Activated naive CD4-positive, alpha-beta T cell treated with anti-CD3 and anti-CD28 coated beads, Interleukin-2, amount 50 U/mL, for 72 hours (primary cell): ENCODE measurements at regions not wholly inside any gene's neighbourhood (a gene's known extent, or its start where the extent isn't known, plus 50 kb on each side); places are given as distances from the start of the nearest gene placed in this dataset.
"Not testable (repeated sequence)": the region's sequence is repeated elsewhere in the genome, so short reads cannot be mapped to it uniquely, and the experiment has no call there.

Source experiments
- ATAC-seq, 2 donors: fragments of 150-1000 bp; cut with Tn5 transposase; 2 replicates each; pipeline ENCODE4 v1.10.0; 2021; ENCODE audit warnings: mild to moderate bottlenecking in 2 of 2, moderate library complexity in 2 of 2
- DNase-seq, 2 donors: peaks; one replicate each; pipeline ENCODE4 v3.0.0; 2021 to 2022; ENCODE audit warnings: low spot score in 2 of 2
- H3K27ac Mint-ChIP-seq, 2 donors: one replicate each; pipeline ENCODE4 v1.8.0; 2022; ENCODE audit warnings: mild to moderate bottlenecking in 2 of 2, mixed read lengths in 2 of 2
- H3K36me3 Mint-ChIP-seq, 2 donors: one replicate each; pipeline ENCODE4 v1.8.0; 2022; ENCODE audit warnings: mixed read lengths in 2 of 2
- H3K9me3 Mint-ChIP-seq, 2 donors: one replicate each; pipeline ENCODE4 v1.8.0; 2022; ENCODE audit warnings: mixed read lengths in 2 of 2

GRCh38 chr4:14151101-14151500 lies 523.6 kb upstream of the BOD1L1 start:
- Mint-ChIP-seq H3K27ac (no peak overlapping the region), H3K9me3 (no peaks in the 10 kb centered on the region), H3K36me3 (no peaks in the 10 kb centered on the region)
- ATAC-seq (no peak), DNase-seq (no peak)

- H3K9me3 Mint-ChIP-seq: no peaks in the 10 kb centered on the region
- DNase-seq: no peak
- ATAC-seq: peak in 1 of 2 donors; percentile 67
These were observed 525.5 kb upstream of the BOD1L1 start for GRCh38 chr4:14152834-14153519.

GRCh38 chr4:14155803-14156202 lies 528.3 kb upstream of the BOD1L1 start:
- DNase-seq: no peak
- Mint-ChIP-seq H3K27ac (no peak overlapping the region), H3K36me3 (no peaks in the 10 kb centered on the region), H3K9me3 (no peaks in the 10 kb centered on the region)
- ATAC-seq: no peak

More at GRCh38 chr4:14152834-14153519, 525.5 kb upstream of the BOD1L1 start:
- H3K36me3 Mint-ChIP-seq: no peaks in the 10 kb centered on the region
- H3K27ac Mint-ChIP-seq: no peak overlapping the region

GRCh38 chr4:14157262-14157661 lies 529.7 kb upstream of the BOD1L1 start:
- no peaks in the 10 kb centered on the region for H3K9me3 Mint-ChIP-seq
- DNase-seq (no peak), ATAC-seq (peak in 1 of 2 donors; percentile 72)
- H3K36me3 Mint-ChIP-seq: no peaks in the 10 kb centered on the region
- no peak overlapping the region for H3K27ac Mint-ChIP-seq

- Mint-ChIP-seq H3K27ac (no peak overlapping the region), H3K9me3 (no peaks in the 10 kb centered on the region), H3K36me3 (no peaks in the 10 kb centered on the region)
- ATAC-seq (no peak), DNase-seq (no peak)
These were observed 537.8 kb upstream of the BOD1L1 start for GRCh38 chr4:14165222-14165920.

- DNase-seq (no peak), ATAC-seq (no peak)
- Mint-ChIP-seq H3K27ac (no peak overlapping the region), H3K36me3 (no peaks in the 10 kb centered on the region), H3K9me3 (peaks cover 0 to 5% of the 10 kb centered on the region in 2 donors)
These were observed 540.5 kb upstream of the BOD1L1 start for GRCh38 chr4:14167876-14168510.

- peaks cover 0 to 5% of the 10 kb centered on the region in 2 donors for H3K9me3 Mint-ChIP-seq
- peak in 1 of 2 donors; percentile 65 for ATAC-seq
- DNase-seq: no peak
- no peaks in the 10 kb centered on the region for H3K36me3 Mint-ChIP-seq
- H3K27ac Mint-ChIP-seq: no peak overlapping the region
These were observed 541.4 kb upstream of the BOD1L1 start for GRCh38 chr4:14168919-14169318.

GRCh38 chr4:14169460-14169859 lies 541.9 kb upstream of the BOD1L1 start:
- DNase-seq (no peak), ATAC-seq (no peak)
- Mint-ChIP-seq H3K9me3 (peaks cover 0 to 5% of the 10 kb centered on the region in 2 donors), H3K27ac (no peak overlapping the region), H3K36me3 (no peaks in the 10 kb centered on the region)

GRCh38 chr4:14169940-14170339 lies 542.4 kb upstream of the BOD1L1 start:
- not testable (repeated sequence) for H3K9me3 Mint-ChIP-seq, DNase-seq, H3K36me3 Mint-ChIP-seq, ATAC-seq, H3K27ac Mint-ChIP-seq

- H3K27ac Mint-ChIP-seq: no peak overlapping the region
- H3K9me3 Mint-ChIP-seq: peaks cover 4 to 9% of the 10 kb centered on the region in 2 donors
- DNase-seq (no peak), ATAC-seq (no peak)
- no peaks in the 10 kb centered on the region for H3K36me3 Mint-ChIP-seq
These were observed 549.1 kb upstream of the BOD1L1 start for GRCh38 chr4:14176613-14177012.

- Mint-ChIP-seq H3K36me3 (no peaks in the 10 kb centered on the region), H3K27ac (peak overlapping the region; percentile 86 to 92), H3K9me3 (peaks cover 4% of the 10 kb centered on the region in 2 donors)
- ATAC-seq (peak; percentile 81 to 82), DNase-seq (no peak)
These were observed 550.5 kb upstream of the BOD1L1 start for GRCh38 chr4:14177987-14178386.

- H3K27ac Mint-ChIP-seq: peak overlapping the region in 1 of 2 donors; percentile 86
- ATAC-seq: peak; percentile 58 to 77
These were observed 550.9 kb upstream of the BOD1L1 start for GRCh38 chr4:14178421-14178820.

GRCh38 chr4:14180166-14180565 lies 552.6 kb upstream of the BOD1L1 start:
- Mint-ChIP-seq H3K36me3 (no peaks in the 10 kb centered on the region), H3K9me3 (peaks cover 4% of the 10 kb centered on the region in 2 donors), H3K27ac (no peak overlapping the region)
- no peak for DNase-seq
- ATAC-seq: no peak

More at GRCh38 chr4:14178421-14178820, 550.9 kb upstream of the BOD1L1 start:
- DNase-seq: no peak
- Mint-ChIP-seq H3K36me3 (no peaks in the 10 kb centered on the region), H3K9me3 (peaks cover 4% of the 10 kb centered on the region in 2 donors)

GRCh38 chr4:14180983-14181601 lies 553.6 kb upstream of the BOD1L1 start:
- no peak for ATAC-seq
- no peak for DNase-seq
- Mint-ChIP-seq H3K9me3 (peaks cover 4% of the 10 kb centered on the region in 2 donors), H3K36me3 (no peaks in the 10 kb centered on the region), H3K27ac (no peak overlapping the region)

- ATAC-seq (no peak), DNase-seq (no peak)
- Mint-ChIP-seq H3K27ac (no peak overlapping the region), H3K9me3 (peaks cover 3 to 4% of the 10 kb centered on the region in 2 donors), H3K36me3 (no peaks in the 10 kb centered on the region)
These were observed 554.6 kb upstream of the BOD1L1 start for GRCh38 chr4:14182148-14182547.

- no peak for ATAC-seq
- DNase-seq: no peak
- no peaks in the 10 kb centered on the region for H3K36me3 Mint-ChIP-seq
- peaks cover 0 to 4% of the 10 kb centered on the region in 2 donors for H3K9me3 Mint-ChIP-seq
- H3K27ac Mint-ChIP-seq: no peak overlapping the region
These were observed 556.7 kb upstream of the BOD1L1 start for GRCh38 chr4:14184265-14184664.

- Mint-ChIP-seq H3K36me3 (no peaks in the 10 kb centered on the region), H3K27ac (no peak overlapping the region), H3K9me3 (peaks cover 0 to 4% of the 10 kb centered on the region in 2 donors)
- no peak for DNase-seq
- ATAC-seq: no peak
These were observed 557.2 kb upstream of the BOD1L1 start for GRCh38 chr4:14184767-14185166.
